Stimulated activated CD8-positive, alpha-beta memory T cell treated with anti-CD3 and anti-CD28 coated beads, Interleukin-2, amount 100 ng/mL, for 48 hours (primary cell): ENCODE measurements at regions not wholly inside any gene's neighbourhood (a gene's known extent, or its start where the extent isn't known, plus 50 kb on each side); places are given as distances from the start of the nearest gene placed in this dataset.

Experiments
- DNase-seq, 2 donors: peaks; one replicate each; pipeline ENCODE4 v3.0.0-alpha.2; 2020; ENCODE audit warnings: low read depth in 2 of 2

DNA sequence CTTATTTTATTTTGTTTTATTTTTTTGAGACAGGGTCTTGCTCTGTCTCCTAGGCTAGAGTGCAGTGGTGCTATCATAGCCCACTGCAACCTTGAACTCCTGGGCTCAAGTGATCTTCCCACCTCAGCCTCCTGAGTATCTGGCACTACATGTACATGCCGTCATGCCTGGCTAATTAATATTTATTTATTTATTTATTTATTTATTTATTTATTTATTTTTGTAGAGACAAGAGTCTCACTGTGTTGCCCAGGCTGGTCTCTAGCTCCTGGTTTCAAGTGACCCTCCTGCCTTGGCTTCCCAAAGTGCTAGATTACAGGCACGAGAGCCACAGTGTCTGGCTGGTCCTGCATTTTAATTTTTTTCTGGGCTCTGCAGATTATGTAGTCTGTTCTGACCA is 84.9 kb upstream of the BCOR start:
- DNase-seq = no peak

DNA sequence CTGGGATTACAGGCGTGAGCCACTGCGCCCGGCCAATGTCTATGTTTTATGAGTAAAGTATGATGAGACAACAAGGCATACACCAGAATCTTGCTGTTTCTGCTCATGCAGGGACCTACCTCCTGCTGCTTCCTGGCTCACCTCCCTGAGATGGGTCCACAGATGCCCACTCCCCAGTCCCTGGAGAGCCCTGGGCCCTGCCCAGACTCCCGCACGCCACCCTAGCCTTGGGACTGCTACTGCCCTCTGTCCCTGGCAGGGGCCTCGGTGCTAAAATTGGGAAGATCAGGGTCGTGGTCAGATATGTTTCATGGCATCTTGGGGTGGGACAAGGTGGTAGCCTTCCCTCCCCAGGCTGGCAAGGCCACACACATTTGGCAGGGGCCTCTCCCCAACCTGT is 84.3 kb upstream of the BCOR start:
- no peak for DNase-seq

DNA sequence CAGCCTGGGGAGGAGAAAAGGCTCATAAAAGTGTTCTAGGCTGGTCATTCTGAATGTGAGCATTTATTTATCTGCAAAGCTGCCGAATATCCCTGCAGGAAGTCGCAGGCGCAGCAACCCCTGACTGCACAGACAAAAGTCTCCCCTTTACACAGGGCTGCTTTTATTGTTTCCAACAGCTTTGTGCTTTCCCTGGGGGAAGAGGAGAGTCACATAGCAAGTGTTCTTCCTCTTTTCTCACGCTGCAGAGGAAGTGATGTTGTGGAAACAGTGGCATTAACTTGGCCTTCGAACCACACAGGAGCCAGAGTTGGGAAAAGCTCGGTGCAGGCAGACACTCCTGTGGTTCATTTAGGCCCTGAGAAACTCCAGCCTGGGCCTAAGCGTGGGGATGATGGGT is 81.5 kb upstream of the BCOR start:
- no peak for DNase-seq

DNA sequence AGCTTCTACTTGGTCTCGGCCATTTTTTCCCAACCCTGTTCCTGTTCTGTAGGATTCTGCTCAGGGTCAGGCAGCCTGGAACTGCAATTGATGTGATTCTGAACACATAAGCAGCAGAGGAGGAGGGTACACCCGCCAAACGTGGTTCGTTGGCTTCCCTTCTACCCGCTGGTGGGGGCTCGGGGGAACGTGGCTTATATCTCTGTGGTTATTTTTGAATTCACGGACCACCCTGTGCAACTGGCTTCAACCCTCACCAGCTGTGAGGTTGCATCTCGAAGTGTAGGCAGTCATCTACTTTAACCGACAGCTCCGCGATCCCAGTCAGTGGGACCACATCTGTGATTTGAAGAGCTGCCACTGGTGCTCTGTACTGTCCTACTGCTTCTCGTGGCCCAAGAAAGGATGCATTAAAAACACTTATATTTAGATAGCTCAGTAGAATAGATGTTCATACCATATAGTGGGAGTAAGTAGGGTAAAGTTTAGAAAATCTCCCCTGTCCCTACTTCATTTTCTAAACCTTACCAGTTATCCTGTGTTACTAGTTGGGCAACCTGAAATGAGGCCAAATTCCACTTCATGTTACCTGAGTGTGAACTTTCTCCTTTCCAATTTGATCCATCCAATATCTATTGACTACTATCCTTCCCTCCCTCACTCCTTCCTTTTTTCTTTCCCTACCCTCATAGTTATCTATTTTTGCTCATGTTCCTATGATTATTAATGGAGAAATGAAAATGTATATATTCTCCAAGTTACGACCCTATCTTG is 80.4 kb upstream of the BCOR start:
- no peak for DNase-seq

DNA sequence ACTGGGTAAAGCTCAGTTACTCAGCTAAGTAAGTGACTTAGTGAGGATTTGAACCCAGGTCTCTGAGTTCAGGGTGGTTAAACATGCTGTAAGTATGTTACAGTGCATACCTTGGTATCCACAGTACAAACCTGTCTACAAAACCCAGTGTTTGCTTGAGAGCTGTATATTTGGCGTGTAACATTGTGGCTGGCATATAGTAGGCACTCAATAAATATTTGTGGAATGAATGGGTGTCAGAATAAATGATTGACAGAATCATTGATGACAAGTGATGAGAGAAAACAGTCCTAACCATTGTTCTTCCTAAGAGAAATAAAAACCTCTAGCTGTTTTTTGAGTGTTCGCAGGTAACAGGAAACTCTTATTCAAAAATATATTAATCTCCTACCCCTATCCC is 79.7 kb upstream of the BCOR start:
- DNase-seq = no peak

DNA sequence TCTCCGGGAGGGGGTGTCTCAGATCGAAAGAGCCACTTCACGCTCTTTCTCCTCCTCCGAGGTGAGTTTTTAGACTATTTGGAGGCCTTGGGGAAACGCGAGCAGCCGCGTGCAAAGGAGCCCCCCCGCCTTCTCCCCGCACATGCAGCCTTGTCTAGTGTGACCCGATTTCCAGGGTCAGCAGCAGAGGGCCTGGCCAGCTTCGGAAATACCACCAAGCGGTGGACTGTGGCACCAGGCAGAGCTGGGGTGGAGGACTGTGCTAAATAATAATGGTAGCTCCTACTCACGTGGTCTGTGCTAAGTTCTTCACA is 79.3 kb upstream of the BCOR start:
- no peak for DNase-seq

DNA sequence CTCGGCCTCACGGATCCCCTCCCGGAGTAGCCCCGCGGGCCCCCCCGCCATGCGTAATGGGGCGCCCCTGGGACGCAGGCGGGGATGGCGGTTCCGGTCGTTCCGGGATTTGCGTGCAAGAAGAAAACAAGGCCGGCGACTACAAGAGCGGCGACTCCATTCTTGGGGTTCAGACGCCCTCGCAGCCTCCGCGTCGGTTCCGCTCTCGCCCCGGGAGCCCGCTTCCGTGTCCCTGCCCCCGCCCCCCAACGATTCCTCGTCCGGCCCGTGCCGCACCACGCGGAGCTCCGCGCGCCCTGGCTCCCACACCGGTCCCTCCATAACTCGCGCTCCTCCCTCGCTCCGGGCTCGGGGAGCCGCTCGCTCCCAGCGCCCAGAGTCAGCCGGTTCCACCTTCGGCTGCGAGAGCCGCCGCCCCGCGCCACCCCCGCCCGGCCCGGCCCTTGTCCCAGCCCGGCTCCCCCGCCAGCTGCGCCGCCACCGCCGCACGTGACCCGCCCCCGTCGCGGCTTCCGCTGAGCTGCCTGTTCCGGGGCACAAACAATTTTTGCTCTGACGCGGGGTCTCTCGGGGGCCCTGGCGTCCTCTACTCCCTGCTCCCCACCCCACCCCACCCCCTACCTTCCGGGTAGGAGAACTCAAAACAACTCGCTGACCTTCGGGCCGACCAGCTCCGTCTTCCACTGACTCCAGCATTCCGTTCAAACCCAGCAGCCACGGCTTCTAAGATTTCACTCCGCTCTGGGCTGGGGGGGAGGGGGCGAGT is 78.8 kb upstream of the BCOR start:
- DNase-seq = peak in 1 of 2 donors; percentile 61

DNA sequence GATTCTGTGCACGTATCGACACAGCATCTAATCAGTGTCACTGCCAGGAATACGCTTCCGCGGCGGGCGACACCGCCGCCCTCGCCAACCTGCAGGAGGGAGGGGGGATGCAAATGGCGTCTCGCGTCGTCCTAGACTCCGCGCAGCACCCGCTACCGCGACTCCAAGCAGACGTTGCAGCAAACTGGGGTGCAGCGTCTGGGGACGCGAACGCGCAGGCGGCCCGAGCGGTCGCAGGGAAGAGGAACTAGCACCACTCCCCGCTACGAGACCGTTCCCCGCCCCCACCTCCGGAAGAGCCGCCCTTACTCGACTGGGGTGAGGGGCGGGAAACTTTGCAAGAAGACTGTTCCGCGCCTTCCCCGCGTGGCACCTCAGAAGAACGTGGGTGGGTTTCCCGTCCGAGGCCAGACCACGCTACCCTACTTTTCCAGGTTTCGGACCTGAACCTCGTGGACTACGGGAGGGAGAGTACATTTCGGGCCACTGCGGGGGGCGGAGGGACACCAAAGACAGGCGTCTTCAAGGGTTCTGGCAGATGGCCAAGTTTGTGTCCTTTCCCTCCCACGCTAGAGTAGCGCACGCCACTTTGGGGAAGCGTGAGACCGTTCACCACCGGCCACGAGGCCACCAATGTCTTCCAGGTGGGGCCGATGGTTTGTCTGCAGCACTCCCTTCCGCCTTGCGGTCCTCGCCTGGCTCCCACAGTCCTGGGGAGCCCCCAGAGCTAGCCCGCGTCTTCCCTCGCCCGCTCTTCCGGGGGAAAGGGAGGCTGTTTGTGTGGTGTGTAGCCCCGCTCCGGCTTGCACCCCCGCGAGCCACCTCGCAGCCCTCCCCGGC is 78.0 kb upstream of the BCOR start:
- peak in 1 of 2 donors; percentile 59 for DNase-seq

DNA sequence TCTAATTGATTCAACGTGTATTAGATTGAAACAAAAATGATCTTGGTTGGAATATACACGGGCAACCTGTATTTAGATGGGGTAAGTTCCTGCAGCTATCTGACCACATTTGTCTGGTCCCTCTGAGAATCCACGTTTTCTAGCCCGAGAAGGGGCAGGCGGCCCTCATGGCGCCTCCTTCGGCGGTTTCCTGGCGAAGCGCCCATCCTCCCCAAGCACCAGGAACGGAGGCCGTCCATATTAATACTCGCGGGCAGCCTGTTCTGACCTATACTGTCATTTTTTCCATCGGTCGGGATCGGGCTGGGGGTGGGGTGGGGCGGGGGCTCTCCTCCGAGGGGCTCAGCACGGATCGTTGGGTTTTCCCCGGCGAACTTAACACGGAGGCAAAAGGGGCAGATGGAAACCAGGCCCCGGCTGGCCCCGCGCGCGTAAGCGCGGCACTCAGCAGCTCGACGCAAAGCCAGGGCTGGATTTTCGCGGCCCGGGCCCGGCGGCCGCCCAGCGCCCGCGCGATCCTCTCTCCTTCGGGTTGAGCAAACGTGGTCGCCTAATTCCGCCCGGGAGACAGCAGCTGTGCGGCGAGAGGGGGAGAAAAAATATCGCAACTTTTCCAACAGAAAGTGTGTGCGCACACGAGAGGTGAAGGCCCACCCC is 77.2 kb upstream of the BCOR start:
- no peak for DNase-seq

DNA sequence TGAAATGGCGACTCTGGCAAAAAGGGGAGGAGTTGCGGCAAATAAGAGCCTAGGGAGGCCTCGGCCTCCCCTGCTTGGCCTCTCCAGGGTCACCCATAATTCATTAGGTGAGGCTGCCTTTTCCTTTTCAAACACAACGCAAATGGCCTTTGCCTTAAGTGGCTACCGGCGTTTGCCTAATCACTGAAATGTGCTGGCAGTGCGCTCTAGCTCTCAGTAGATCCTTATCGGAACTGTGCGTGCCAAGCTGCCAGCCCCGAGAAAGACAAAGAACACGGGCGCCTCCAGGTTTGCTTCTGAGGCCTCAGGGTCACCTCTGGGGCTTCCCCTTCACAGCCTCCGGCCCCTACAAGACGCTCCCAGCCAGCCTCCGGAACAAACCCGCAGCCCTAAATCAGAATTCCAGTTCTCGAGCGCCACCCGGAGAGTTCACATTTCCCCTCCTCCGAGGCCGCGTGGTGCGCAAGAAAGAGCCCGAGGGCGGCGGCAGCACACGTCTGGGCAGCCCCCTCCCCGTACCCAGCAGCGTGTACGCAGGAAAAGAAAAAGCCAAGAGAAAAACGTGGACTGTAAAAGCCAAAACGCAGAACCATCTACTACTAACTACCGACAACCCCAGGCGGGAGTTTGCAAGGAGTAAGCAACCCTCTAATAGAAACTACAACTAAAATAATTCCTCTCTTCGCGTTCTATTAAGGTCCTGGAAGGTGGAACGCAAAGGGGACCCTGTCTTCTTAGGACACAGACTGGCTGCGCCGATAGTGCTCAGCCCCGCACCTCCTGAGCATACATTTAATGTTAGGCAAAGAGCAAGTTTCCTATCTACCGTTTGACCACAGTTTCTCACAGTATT is 76.5 kb upstream of the BCOR start:
- no peak for DNase-seq

DNA sequence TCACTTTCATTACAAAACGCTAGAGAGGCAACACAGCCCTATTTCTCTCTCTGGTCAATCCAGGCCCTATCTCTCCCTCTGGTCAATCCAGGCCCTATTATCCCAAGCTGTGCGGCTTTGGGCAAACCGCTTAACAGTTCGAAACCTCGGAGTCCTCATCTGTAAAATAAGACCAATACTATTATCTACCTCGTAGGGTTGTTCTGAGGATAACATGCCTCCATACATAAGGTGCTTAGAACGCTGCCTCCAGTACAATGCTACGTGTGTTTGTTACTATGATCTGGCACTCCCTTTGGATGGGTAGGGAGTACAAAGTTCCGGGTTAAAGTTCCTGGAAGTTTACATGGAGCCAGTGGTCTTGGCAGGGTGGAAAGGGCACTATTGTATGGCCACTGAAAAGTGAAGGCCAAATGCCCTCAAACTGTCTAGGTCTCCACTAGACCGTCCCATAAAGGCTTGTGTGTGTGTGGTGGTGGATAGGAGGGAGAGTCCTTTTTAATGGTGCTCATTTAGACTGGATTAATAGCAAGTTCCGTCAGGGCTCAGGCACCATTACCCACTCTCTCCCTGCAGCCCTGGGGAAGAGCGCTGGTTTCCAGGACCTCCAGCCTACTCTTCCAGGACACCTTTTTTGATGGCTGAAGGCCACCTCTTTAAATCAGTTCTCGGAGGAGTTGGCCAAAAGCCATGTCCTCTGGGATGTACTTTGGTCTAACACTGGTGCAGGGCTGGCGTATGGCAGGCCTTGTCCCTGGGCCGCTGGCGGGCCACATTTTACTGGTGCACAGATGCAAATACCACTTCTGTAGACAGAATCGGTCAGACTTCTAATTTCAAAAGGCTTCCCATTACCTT is 75.6 kb upstream of the BCOR start:
- DNase-seq = no peak

DNA sequence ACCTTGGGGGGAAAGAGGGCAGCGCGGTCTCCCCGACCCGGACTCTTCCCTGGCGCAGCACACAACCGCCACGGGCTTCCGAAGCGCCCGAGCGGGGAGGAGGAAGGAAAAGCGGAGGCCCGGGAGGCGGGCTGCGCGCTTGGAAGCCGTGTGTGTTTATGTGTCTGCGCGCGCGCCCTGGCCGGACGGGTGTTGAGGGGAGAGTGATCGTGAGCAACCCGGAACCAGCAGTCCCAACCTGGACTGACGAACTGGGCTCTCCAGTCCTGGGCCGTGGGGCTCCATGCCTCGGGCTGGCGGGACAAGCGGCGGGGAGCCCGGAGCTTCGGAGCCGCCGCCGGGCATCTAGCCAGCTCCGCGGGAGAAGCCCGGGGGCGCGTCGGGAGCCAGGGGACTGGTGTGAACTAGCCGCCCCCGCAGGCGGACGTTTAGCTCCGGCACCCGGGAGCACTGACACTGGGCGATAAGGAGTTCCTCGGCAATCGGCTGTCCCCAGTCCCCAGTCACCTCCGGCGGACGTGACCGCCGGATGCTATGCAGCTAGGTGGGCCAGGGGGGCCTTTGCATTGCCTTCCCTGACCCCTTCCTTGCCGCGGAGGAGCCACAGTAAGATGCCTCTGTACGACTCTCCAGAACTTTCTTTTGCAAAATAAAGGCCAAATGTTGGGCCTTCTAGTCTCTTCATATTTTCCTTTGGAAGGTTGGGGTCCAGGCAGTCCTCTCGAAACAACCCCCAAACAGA is 74.8 kb upstream of the BCOR start:
- DNase-seq = no peak

DNA sequence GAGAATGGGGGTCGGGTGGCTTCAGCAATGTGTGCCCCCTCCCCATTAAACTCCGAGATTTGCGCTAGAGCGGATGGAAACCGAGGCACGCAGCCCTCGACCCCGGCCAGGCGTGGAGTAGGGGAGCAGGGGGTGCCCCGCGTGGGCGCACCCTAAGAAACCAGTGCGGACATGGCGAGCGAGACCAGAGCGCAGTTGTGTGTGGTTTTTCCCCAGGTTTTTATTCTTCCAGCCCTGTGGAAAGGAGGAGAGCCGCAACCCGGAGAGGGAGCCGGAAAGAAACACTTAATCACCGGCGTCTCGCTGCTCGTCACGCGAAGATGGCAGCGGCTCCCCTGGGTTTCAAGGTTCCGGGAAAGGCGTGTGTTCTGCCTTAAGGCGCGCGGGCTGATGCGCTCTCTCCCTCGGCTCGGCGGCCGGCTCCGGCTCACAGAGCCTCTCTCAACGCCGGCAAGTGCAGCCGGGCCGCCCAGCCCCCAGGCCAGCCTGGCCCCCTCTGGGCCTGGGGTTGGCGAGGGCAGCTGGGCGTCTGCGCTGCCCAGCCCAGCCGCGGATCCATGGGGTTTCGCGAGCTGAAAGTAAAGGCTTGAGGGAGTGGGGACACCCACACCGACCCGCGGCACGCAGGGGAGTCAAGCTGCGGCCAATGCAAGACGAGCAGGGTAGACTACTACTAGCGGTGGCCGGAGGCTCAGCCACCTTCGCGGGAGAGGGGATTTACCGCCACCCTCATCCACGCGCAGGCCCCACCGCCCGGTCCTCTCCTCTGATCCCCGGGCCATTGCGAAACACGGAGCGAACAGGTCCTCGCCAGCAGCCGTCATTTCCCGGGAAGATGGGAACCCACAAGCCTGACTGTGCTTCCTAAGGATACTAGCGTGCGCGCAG is 74.0 kb upstream of the BCOR start:
- DNase-seq = no peak

DNA sequence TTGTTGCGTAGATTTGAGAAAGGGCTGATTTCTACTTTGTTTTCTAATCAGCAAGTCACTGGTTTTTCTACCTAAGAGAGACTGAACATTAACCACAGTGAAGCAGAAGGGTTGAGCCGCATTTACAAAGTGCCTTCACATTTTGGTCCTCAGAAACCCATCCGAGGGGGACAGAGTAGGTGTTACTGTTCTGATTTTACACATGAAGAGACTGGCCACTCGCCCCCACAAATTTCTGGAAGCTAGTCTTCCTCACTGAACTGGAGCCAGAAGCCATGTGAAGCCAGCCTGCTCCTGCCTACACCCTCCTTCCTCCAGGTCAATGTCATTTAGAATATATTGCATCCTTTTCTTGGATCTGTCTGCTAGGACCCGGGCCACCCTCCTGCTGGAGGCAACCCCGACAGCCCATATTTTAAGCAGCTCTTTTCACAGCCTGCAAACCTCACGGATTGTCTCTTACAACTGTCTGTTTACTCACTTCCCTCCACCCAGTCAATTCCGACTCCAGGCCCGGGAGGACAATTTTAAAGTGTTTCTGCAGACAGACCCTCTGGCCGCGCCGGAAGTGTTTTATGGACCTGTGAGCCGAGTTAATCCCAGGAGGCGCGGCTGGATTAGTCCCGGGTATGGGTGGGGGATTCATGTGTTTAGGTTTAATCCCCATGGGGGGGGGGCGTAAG is 73.2 kb upstream of the BCOR start:
- no peak for DNase-seq

DNA sequence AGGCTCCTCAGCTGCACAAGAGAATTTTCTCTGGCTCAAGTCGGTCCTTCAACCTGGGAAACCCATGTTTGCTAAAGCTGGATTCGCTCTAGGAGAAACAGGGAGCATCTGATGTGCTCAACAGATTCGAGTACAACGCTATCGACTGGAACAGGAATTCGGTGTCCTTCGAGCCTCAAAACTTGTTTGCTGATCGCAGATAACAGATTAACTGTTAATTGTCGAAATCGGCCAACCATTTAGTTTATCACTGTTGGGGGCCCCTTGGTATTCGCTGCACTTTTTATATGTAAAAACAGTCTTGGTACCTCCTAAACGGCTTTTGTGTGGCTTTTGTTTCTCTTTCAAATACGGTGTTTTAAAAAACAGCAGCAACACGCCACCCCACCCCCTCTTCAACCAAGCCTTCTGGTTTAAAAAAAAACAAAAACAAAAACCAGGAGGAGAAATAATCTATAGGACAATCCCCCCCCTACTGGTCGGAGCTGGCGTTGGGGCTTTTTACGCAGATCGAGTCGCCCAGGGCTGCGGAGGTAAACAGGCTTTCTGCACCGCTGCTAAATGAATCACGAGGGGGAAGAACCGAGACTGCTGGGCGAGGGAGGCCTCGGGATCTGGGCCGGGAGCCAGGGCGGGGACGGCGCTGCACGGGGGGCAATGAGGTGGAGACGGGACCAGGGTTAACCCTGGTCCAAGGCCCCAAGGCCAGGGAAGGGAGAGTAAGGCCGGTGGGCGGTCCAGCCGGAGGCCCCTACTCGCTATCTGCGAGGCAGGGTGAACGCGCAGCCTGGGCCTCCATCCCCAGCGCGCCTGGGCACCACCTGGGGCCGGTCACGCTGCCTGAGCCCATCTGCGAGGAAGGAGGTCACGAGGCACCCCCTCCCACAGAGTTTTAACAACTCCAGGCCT is 71.7 kb upstream of the BCOR start:
- peak in 1 of 2 donors; percentile 59 for DNase-seq

DNA sequence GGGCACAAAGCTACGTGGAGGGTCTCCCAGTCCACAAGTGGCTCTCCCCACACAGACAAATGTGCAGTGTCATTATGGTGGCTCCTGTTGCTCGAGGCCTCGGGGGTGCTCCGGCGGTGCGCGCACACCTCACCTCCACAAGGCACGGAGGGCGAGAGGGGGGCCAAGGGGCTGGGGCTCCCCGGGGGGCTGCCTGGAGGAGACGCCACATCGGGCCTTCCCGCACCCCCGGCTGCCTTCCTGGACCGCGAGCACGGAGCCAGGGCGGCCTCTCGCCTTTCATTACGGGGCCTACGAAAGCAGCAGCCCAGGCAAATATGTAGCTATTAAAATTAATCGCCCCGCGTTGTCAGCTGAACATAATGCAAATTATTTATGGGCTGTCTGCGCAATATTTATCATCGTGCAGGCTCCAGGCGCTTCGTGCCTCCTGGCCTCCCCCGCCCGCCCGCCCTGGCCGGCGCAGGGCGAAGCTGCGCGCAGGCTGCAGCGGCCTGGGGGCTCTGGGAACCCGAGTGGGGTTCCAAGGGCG is 70.8 kb upstream of the BCOR start:
- no peak for DNase-seq
